Stimulated activated CD4-positive, alpha-beta T cell treated with anti-CD3 and anti-CD28 coated beads, Interleukin-15, amount 100 ng/mL, for 24 hours (primary cell): ENCODE measurements at regions not wholly inside any gene's neighbourhood (a gene's known extent, or its start where the extent isn't known, plus 50 kb on each side); places are given as distances from the start of the nearest gene placed in this dataset.

Experiments used
- DNase-seq: peaks from one replicate; pipeline ENCODE4 v3.0.0-alpha.2; 2020

DNA sequence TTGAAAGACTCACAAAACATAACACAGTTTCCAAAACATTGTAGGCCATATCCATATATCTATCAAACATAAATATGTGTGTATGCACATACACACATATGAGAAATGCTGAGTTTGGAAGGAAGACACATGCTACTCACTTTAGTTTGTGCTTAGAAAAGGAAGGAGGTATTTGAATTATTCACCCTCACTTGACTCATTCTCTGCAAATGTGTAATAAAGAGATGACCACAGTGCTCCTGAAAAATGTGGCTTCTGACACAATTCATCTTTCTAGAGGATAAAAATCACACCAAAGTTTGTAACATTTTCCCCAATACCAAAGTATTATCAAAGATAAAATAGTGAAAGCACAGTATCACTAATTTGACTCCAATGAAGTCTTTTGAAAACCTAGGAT lies 950.1 kb downstream of the FAT4 start:
- no peak for DNase-seq

DNA sequence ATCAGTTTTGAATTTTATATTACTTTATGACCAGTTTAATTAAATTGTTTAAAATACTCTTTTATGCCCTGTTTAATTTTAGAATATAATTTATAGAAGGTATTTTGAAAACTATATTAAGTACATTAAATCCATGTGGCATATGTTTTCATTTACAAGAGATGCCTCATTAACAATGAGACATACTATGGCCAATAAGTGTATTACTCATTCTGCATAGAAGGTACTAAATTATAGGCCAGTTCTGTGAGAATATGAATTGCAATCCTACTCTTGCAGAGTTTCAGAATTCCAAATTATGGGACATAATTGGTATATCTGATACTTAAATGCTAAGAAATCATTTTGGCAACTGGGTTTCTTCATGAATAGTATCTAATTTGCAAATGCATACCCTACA lies 951.1 kb downstream of the FAT4 start:
- DNase-seq = no peak

DNA sequence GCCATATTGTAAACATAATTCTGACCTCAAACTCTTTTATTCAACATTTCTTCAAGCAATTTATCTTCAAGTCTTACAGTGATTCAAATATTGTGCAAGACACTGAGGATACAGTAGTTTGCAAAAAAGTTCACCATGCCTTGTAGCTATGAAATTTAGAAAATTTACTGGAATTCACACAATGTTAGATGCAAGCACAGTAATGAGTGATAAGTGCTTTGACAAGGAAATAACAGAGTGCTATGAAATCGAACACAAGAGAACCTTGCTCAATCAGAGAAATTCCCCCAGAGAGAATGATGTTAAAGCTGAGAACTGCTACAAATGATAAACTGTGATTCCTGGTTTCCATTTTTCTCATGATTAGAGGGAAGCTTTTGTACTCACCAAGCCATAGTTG lies 952.9 kb downstream of the FAT4 start:
- DNase-seq = no peak

DNA sequence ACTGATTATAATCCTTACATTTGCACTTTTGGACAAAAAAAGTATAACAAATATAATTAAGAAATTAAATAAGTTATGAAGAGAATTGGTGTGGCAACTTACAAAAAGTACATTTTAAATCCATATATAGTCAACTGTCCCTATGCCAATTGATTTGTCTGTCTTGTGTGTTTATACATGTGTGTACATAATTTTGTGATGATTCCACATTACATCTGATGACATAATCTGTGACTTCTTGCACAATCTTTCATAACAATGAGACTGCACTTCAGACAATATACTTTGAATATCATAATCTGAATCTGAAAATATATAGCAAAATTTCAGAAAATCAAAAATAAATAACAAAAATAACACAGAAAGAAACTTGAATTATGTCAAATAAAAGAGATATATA lies 953.4 kb downstream of the FAT4 start:
- no peak for DNase-seq

DNA sequence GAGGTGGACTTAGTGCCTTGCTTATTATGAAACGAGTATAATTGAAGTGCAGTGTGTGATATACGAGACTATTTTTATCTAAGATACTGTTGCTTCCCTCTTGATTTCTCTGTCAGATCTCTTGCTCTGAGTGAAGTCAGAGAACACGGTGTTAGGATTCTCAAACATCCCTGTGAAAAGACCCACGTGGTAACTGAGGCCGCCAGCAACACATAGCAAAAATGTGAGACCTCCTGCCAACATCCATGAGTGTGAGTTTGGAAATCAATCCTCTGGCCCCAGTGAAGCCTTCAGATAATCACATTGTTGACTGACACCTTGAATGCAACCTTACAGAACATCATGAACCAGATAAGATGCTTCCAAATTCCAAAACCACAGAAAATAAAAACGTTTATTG lies 954.4 kb downstream of the FAT4 start:
- DNase-seq = no peak

DNA sequence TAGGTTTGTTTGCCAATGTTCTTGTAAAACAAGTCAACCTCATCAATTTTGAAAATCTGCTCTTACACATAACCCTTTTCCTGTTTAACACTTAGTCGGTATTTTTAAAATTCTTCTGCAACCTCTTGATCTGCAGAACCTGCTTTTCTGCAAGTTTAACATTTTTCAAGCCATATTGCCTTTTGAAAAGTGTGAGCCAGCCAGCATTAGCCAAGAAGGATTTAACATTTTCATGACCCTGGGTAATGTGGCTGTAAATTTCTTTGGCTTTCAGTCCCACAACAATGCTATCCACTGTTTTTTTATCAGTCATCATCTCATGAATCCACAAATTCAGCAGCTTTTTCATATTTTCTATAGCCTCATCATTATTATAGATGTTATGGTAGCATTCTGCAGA lies 956.5 kb downstream of the FAT4 start:
- DNase-seq = no peak

DNA sequence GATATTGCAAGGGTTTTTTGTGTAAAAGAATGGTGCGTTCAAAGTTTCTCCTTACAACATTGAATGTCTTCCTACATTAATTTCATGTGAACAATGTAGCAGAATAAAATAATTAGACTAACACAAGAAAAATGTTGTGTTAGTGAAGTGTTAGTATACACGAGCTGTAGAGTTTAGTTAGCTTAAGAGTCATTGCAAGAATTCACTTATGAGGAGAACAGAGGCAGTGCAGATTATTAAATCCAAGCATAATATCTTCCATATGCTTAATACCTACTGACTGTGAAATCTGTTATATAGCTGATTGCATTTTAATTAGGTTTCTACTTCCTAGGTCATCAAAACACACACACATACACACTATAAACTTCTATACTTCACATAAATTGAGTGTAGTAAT lies 959.0 kb downstream of the FAT4 start:
- no peak for DNase-seq

DNA sequence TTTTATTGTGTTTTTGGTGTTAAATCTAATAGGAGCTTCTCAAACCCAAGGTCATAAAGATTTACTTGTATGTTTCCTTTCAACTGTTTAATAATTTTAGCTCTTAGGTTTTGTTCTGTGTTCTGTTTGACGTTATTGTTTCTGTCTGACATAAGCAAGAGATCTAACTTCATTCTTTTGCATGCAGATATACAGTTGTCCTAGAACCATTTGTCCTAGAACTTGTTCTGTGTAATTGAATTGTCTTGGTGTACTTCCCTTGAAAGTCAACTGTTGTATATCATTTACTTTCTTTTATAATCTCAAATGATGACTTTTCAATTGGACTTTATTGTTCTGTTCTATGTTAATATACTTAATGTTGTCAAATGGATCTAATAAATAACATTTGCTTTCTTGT lies 977.1 kb downstream of the FAT4 start:
- no peak for DNase-seq

DNA sequence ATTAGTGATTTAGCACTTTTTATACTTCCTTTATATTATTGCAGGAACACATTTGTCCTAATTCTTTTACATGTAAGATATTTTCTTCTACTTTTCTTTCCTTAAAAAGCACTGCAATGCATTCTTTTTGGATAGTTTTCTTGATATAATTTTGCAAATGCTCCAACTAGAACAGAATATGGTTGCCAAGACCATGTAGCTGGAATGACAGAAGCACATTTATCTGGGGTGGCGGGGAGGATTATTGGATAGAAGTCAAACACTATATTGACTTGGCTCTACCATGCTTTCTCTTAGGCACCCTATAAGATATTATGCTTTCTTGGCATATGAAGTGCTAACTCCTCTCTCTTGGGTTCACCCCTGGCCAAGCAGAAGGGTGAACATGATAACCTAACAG lies 983.5 kb downstream of the FAT4 start:
- no peak for DNase-seq

DNA sequence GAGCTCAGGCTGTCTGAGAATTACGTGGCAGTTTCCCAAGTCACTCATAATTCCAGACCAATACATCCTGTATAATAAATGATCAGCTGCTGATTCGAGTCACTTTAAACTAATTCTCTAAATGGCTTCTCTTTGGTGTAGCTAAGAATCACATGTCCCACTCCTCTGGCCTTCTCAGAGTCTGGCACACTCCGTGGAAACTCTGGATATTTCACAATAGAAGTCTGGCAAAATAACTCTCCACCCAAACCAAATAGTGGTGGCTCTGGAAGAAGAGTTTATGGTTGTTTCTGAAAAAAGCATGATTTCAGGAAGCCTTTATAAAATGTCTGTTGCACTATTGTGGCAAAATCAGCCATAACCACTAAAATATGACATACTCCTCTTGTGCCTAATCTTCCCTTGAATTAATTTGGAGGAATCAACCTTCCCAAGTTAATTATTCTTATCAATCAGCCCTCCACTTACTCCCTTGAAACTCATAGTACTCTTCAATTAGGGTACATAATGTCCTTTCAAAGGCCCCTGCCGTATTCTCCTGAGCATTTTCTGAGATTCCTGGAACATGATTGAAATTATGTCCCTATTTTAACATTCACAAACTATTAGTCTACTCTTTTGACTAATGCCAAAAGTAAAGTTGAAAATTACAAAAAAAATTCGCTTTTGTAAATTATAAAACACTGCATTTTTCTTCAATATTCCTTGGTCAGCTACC lies 991.6 kb downstream of the FAT4 start:
- no peak for DNase-seq

DNA sequence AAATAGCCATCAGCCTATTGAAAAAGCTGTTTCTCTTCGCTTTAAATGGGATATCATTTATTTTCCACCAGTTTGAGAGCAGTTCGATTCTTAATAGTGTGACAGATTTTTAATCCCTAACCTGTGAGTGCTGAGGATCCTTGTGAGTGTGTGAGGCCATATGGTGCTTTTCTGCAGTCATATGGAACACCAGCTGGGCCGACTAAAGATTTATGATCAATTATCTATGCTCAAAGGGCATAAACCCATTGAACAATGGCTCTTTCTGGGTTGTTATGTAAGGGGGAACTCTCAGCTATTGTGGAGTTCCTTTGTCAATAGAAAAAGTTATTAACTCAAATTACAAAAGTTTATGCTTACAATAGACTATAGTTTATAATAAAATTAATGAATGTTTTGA lies 1003.6 kb downstream of the FAT4 start:
- DNase-seq = no peak

DNA sequence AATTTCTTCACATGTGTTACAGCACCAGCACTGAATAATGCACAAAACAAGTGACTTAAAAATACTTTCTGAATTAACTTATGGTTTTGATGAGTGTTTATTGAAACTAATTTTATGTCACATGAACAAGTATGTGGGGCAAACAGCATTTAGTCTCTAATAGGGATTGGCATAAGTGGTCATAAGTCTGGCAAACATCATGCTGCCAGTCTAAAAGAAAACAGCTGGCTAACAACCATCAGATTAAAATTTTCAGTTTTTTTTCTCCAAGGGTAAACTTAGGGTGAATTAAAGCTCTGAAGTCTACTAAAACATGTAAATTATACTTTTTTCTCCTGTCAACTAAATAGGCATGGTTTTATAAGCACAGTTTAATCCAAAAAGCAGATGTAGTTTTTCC lies 1014.2 kb downstream of the FAT4 start:
- DNase-seq = no peak

DNA sequence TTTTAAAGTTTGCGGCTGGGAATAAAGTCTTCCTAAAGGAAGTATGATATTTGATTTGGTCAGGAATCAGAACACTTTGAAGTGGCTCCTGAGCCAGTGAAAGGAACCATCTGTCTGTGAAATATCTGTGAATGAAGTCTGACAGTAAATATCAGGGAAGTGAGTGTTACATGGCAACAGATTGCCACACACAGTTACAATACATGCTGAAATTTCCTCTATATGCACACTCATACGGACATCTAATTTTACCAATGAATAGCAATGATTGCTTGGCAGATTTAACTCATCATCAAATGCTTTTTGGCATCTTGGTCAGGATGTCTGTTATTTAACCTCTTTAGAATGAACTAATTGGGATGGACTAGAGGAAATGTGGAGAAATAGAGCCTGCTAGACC lies 1023.8 kb downstream of the FAT4 start:
- no peak for DNase-seq

DNA sequence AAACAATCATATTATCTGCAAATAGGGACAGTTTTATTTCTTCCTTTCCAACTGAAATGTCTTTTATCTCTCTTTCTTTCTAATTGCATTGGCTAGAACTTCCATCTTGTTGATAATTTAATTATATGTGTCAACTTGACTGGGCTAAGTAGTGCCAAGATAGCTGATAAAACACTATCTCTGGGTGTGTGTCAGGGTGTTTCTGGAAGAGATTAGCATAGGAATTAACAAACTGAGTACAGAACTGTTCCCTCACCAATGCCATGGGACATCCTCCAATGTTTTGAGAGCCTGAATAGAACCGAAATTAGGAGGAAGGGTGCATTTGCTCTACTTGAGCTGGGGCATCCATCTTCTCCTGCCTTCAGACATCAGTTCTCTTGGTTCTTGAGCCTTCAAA lies 1027.2 kb downstream of the FAT4 start:
- no peak for DNase-seq

DNA sequence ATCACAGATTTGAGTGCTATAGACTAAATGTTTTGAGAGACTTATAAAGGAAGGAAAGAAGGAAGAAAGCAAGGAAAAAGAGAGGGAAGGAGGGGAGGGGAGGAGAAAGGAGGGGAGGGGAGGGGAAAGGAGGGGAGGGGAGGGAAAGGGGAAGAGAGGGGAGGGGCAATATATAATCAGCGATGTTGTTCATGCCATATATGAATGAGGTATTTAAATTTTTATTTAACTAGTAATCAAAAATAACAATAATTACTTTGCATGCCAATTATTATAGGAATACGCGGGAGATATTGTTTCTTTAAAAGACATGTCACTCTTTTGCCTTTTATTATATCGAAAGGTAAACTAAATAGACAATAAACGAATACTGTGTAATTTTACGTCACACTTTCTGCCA lies 1029.7 kb downstream of the FAT4 start:
- DNase-seq = no peak

DNA sequence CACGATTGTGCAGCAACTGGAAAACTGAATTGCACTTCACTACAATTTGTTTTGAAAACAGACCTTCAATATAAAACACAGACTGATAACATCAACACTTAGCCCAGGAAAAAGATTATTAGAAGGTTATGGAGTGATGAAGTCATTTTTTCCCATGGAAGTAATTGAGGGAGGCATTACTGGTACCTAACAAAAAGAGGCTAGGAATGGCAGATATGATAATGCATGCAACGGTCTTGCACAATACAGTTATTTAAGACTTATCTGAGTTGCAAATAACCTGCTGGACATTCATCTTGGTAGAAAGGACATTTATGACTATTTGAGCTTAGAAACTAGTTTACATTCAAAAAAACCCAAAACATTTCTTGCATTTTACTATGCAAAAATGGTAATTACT lies 1031.9 kb downstream of the FAT4 start:
- no peak for DNase-seq

DNA sequence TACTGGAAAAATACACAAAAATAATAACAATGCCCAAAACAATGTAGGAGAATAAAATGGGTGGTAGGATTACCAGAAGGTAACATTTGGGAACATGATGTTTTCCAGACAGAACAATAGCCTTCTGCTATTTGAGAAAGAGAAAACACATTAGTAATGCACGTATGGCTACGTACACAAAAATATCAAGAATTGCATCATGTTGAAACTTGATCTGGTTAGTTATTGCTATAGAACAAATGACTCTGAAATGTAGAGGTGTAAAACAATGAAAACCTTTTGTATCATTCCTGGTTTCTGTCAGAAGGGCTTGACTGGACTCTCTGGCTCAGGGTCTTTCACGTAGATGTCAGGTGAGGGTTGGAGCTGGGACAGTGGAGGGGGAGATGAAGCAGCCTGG lies 1040.0 kb downstream of the FAT4 start:
- no peak for DNase-seq

DNA sequence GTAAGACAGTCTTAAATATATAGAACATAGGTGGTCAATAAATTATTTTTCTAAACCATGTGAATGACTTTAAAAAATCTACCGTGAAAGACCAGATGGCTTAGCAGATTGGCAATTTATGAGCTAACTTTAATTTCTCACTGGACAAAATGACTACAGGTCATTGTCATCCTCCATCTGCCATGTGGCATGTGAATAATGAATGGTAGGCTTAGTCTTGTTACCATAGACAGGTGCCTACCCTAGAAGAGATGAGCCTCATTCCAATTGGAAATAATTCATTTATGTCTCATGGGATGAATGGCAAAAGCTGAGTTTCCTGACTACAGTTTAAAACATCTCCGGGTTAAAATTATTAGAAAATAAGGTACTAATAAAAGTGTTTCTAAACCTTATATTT lies 1043.3 kb downstream of the FAT4 start:
- DNase-seq = no peak

DNA sequence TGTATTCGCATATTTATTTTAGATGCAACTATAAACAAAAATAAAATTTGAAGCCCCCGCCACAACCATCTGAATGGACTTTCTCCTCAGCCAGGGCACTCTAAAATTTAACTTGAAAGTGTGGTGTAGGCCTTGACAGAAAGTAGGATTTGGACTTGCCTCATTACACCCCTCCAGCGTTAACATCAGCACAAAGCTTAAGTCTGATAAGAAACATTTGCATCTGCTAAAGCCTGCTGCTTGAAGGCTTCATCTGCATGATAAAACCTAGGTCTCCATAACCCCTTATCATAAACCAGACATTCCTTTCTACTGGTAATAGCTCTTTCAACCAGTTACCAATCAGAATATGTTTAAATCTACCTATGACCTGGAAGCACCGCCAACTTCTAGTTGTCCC lies 1046.5 kb downstream of the FAT4 start:
- DNase-seq = no peak

DNA sequence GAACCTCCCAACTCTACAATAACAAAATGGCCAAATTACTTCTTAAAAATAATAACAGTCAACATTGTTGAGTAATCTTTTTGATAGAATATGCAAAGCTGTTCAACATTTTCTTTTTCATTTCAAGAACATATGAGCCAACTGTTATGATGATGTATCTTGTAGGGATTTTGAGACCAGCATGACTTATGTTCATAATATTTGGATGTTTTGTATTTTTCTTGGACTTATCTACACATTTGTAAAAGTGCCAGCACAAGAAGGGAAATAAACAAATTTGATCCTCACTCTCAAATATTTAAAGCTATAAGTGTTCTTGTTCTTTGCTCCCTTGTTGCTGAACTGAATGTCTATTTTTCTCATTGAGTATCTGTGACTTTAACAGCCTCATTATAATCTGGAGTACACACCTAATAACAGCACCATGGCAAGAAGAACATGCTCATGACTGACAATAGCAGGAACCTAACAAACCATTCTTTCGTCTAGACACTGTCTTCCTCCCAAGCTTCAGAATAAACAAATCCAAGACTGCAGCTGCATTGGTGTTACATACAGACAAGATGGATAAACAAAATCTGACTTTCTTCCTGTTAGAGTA lies 1049.7 kb downstream of the FAT4 start:
- no peak for DNase-seq

DNA sequence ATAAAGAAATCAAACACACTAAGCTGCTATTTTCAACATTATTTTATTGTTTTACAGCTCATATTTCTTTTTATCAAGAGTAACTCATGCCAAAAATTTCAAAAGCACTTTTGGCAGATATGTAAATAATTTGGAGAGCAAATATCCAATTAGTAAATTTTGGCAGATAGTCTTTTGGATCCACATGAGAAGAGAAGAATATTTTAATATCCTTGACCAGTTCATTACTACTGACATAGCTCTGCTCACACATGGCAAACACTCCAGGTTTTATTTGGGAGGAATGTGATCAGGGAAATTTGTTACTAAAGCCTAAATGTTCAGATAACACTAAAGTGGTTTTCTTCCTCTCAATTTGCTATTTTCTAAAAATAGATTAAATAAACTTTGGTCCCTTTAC lies 1054.3 kb downstream of the FAT4 start:
- no peak for DNase-seq

DNA sequence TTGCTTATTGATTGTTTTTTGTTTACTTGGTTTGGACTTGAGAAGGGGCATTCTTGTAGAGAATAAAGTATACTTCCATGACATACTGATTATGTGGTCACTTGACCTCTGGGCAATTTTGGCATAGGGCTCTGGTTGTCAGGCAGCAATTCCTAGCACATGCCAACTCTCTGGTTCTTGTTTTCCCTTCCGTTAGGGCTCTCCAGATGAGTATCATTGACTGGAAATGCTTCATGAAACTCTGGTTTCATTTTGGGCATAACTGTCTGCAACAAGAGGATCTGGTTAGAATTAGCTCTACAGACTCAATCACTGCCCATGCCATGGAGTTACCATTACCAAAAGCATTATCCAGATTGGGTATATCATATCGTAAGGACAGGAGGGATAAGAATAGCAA lies 1057.9 kb downstream of the FAT4 start:
- DNase-seq = no peak

DNA sequence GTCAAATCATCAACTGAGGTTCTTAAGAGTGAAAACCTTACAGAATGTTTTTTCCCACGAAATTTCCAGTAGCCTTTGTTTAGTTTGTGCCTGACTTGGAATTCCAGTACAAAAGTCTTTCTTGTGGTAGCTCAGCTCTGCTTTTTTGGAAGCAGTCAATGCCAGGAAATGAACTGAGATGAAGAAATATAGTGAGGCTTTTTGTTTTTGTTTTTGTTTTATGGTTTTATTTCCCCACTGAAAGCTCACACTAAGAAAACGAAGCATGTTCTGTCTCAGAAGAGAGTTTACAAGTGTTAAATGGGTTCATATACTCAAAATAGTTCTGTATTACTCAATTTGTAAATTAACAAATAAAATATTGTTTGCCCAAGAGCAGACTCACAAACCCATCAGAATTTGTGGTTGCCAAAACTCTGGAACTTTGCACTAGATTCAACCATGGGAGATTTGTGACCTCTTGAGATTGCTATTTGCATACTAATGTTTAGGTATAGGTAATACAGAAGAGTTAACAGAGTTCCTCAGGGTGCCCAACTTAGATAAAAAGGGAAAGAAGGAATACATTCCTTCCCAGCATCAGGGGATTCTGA lies 1060.8 kb downstream of the FAT4 start:
- no peak for DNase-seq

DNA sequence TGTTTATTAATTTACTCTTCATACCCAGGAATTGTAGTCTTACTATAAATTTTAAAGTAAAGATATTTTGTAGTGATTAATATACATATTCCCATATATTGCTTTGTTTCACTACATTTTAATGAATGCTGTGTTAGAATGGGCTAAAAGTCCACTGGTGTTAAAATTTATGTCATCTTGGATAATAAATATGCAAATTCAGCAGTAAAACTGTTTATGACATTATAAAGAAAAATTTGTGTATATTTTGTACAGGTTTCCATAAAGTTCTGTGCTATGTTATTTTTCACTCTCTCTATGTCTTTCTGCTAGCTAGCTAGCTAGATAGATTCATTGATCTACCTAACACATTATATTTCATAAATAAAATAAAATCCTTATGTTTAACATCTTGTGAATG lies 1071.2 kb downstream of the FAT4 start:
- DNase-seq = no peak

DNA sequence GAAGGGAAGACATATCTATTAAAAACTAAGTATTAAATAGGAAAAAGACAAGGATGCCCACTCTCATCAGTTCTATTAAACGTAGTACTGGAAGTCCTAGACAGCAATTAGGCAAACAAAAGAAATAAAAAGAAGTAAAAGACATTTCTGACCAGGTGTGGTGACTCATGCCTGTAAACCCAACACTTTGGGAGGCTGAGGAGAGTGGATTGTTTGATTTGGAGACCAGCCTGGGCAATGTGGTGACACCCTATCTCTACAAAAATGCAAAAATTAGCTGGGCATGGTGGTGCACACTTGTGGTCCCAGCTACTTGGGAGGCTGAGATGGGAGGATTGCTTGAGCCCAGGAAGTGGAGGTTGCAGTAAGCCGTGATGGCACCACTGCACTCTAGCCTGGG lies 1071.8 kb downstream of the FAT4 start:
- DNase-seq = no peak
